K562 (cell line): ENCODE measurements at regions not wholly inside any gene's neighbourhood (a gene's known extent, or its start where the extent isn't known, plus 50 kb on each side); places are given as distances from the start of the nearest gene placed in this dataset.

Experiments
- ATAC-seq: fragments of 200-7000 bp; cut with Tn5 transposase; 3 replicates; pipeline ENCODE4 v1.9.1; 2020; ENCODE audit warnings: moderate library complexity
- BruUV-seq: library from RNA; stranded (reverse); fragments of 400-500 nt; replicated peaks from 2 replicates; lab custom pipeline; 2021; lab: Mats Ljungman, UMichigan
- CTCF ChIA-PET: fragments of 300-600 bp; formaldehyde crosslinking; extraction: SDS; loops from one replicate; lab custom pipeline; 2021; ENCODE audit warnings: low intra/inter-chr PET ratio; lab: Yijun Ruan, JAX
- POLR2A ChIA-PET: fragments of 300-600, 350-650 bp; sonication (Branson Sonifier 250); formaldehyde crosslinking; extraction: SDS; loops from one replicate; lab custom pipeline; 2021; ENCODE audit warnings: antibody characterized with exemption, inconsistent platforms; lab: Yijun Ruan, JAX
- DNase-seq, 4 experiments: peaks; one replicate each; pipeline versions ENCODE4 v3.0.0 to v3.0.0-alpha.2; 2011 to 2018; ENCODE audit warnings: low spot score in 3 of 4, mixed read lengths in 3 of 4; ENCODE audit errors: extremely low read depth in 1 of 4
- FAIRE-seq: peaks from 2 replicates; lab custom pipeline; 2011; peaks lifted over from hg19 to GRCh38; lab: Jason Lieb, UNC
- H2AFZ ChIP-seq: 2 replicates; pipeline ENCODE4 v1.6.0; 2011; ENCODE audit warnings: low read depth, low read length, control low read depth, inconsistent platforms
- H3K27ac ChIP-seq: fragments of 200-600 bp; 3 replicates; pipeline ENCODE4 v1.8.0; 2011; ENCODE audit warnings: low read depth, mild to moderate bottlenecking, control low read depth, inconsistent platforms, low read length, moderate library complexity, mixed read lengths; ENCODE audit errors: extremely low read depth
- H3K27me3 ChIP-seq, 2 experiments: fragments of 300-600 bp in 1 of 2; 2 replicates in 1 of 2; 3 replicates in 1 of 2; pipeline versions ENCODE4 v1.6.0 to v1.8.0; 2011; ENCODE audit warnings: inconsistent platforms in 2 of 2, low read length in 2 of 2, mild to moderate bottlenecking in 1 of 2, mixed read lengths in 1 of 2, moderate library complexity in 1 of 2; ENCODE audit not compliant: control insufficient read depth in 2 of 2, insufficient read depth in 2 of 2
- H3K36me3 ChIP-seq: fragments of 300-600 bp; 3 replicates; pipeline ENCODE4 v1.8.0; 2011; ENCODE audit warnings: mild to moderate bottlenecking, low read length, inconsistent platforms; ENCODE audit not compliant: control insufficient read depth, insufficient read depth
- H3K4me1 ChIP-seq, 2 experiments: fragments of 200-600 bp in 1 of 2; replicated peaks in 1 of 2; 2 replicates in 1 of 2; 3 replicates in 1 of 2; pipeline versions ENCODE4 v1.5.1 to v1.8.0; 2011; ENCODE audit warnings: inconsistent platforms in 2 of 2, low read length in 2 of 2, mild to moderate bottlenecking in 1 of 2, mixed read lengths in 1 of 2, moderate library complexity in 1 of 2; ENCODE audit not compliant: control insufficient read depth in 2 of 2, insufficient read depth in 2 of 2
- H3K4me2 ChIP-seq: 2 replicates; pipeline ENCODE4 v1.6.1; 2011; ENCODE audit warnings: low read length, control low read depth, inconsistent platforms, mixed read lengths; ENCODE audit not compliant: insufficient read depth
- H3K4me3 ChIP-seq: fragments of 200-600 bp; sonication (generic), shearing (Covaris generic); 2 replicates; pipeline ENCODE4 v1.5.1; 2016; ENCODE audit warnings: control low read depth, inconsistent platforms
- H3K79me2 ChIP-seq: fragments of 200-600 bp; 3 replicates; pipeline ENCODE4 v1.8.0; 2011; ENCODE audit warnings: low read length, inconsistent platforms; ENCODE audit not compliant: control insufficient read depth, insufficient read depth
- H3K9ac ChIP-seq, 2 experiments: 2 replicates each; pipeline versions ENCODE4 v1.6.0 to v1.6.1; 2011; ENCODE audit warnings: low read depth in 2 of 2, low read length in 2 of 2, control low read depth in 1 of 2, inconsistent platforms in 1 of 2, mild to moderate bottlenecking in 1 of 2, mixed read lengths in 1 of 2; ENCODE audit not compliant: insufficient read depth in 1 of 2
- H3K9me1 ChIP-seq: one replicate; pipeline ENCODE4 v1.6.0; 2011; ENCODE audit warnings: inconsistent platforms, mild to moderate bottlenecking, low read length, moderate library complexity; ENCODE audit not compliant: control insufficient read depth, insufficient read depth
- H3K9me3 ChIP-seq: replicated peaks from 2 replicates; pipeline ENCODE4 v1.5.1; 2011; ENCODE audit warnings: low read depth, low read length, inconsistent platforms; ENCODE audit not compliant: control insufficient read depth, insufficient read depth
- H4K20me1 ChIP-seq: replicated peaks from 2 replicates; pipeline ENCODE4 v1.6.1; 2011; ENCODE audit warnings: low read length, inconsistent platforms, mixed read lengths; ENCODE audit not compliant: control insufficient read depth, insufficient read depth
- ARID3A ChIP-seq: IDR thresholded peaks from 2 replicates; pipeline ENCODE4 v1.6.1; 2012; ENCODE audit warnings: low read depth, low read length, improper control_type of control experiment, borderline replicate concordance
- BDP1 ChIP-seq: IDR thresholded peaks from 3 replicates; pipeline ENCODE4 v1.6.1; 2011; ENCODE audit not compliant: insufficient read length, insufficient read depth
- HNRNPH1 ChIP-seq: fragments of 200-400 bp; formaldehyde crosslinking; optimal IDR thresholded peaks from 2 replicates; pipeline ENCODE3; 2017; ENCODE audit warnings: low read depth, mild to moderate bottlenecking, low read length, moderate library complexity
- KLF1 ChIP-seq: fragments of 450-650 bp; IDR thresholded peaks from 2 replicates; pipeline ENCODE4 v1.6.1; 2016; ENCODE audit warnings: missing genetic modification characterization, missing compliant biosample characterization
- MTF1 ChIP-seq: fragments of 250-450 bp; sonication (Bioruptor Pico); IDR thresholded peaks from 2 replicates; pipeline ENCODE4 v1.9.0; 2021; ENCODE audit warnings: moderate library complexity, mild to moderate bottlenecking, inconsistent platforms, borderline replicate concordance
- NR0B1 ChIP-seq: fragments of 450-650 bp; IDR thresholded peaks from one replicate; pipeline ENCODE4 v1.6.1; 2018; ENCODE audit warnings: mild to moderate bottlenecking, moderate library complexity; ENCODE audit not compliant: partially characterized antibody
- PCBP2 ChIP-seq: fragments of 200-400 bp; formaldehyde crosslinking; IDR thresholded peaks from 2 replicates; pipeline ENCODE4 v1.6.1; 2018; ENCODE audit warnings: low read length, low read depth, mild to moderate bottlenecking, moderate library complexity; ENCODE audit not compliant: poor library complexity, severe bottlenecking
- RAD21 ChIP-seq, 2 experiments: fragments of 250-450 bp in 1 of 2; fragments of 450-650 bp in 1 of 2; sonication (Bioruptor Pico) in 1 of 2; formaldehyde crosslinking in 1 of 2; IDR thresholded peaks in 1 of 2; conservative IDR thresholded peaks in 1 of 2; 2 replicates each; pipeline versions ENCODE4 v1.4.0 to v1.8.0; 2020 to 2022; ENCODE audit warnings: mild to moderate bottlenecking in 2 of 2, moderate library complexity in 1 of 2
- RBFOX2 ChIP-seq: fragments of 200-400 bp; formaldehyde crosslinking; IDR thresholded peaks from 2 replicates; pipeline ENCODE4 v1.6.1; 2017; ENCODE audit warnings: low read depth, mild to moderate bottlenecking, low read length, moderate library complexity
- THAP12 ChIP-seq: fragments of 250-450 bp; sonication (Bioruptor Pico); IDR thresholded peaks from 2 replicates; pipeline ENCODE4 v1.9.0; 2021; ENCODE audit warnings: mild to moderate bottlenecking, inconsistent platforms
- ZBTB7A ChIP-seq: IDR thresholded peaks from 2 replicates; pipeline ENCODE4 v1.6.1; 2011; ENCODE audit warnings: low read depth, mild to moderate bottlenecking, low read length, moderate library complexity, borderline replicate concordance; ENCODE audit not compliant: control insufficient read depth
- ZNF780A ChIP-seq: fragments of 250-450 bp; sonication (Bioruptor Pico); IDR thresholded peaks from 2 replicates; pipeline ENCODE4 v1.5.0; 2021; ENCODE audit warnings: mild to moderate bottlenecking
- WGBS: fragments of 100-300 bp; shearing (Covaris generic); methylation state at CpG from one replicate; pipeline ENCODE4 v1.1.6; 2016; ENCODE audit warnings: low coverage, mixed read lengths; ENCODE audit not compliant: insufficient coverage; ENCODE audit errors: missing lambda C conversion rate; 5-methylcytosine and 5-hydroxymethylcytosine counted together
- in situ Hi-C: fragments of 300-500 bp; cut with MboI; formaldehyde crosslinking; loops from 4 replicates; pipeline ENCODE4 v1.15.0; 2018; ENCODE audit warnings: inconsistent platforms, mixed read lengths
- intact Hi-C: fragments of 100-400 bp; cut with micrococcal nuclease; formaldehyde crosslinking; loops from 2 replicates; pipeline ENCODE4 v1.14.2; 2022
- TF ChIP-seq, protein P1 (sequence below), 2 experiments: fragments of 250-450 bp in 1 of 2; fragments of 450-650 bp in 1 of 2; sonication (Bioruptor Pico) in 1 of 2; IDR thresholded peaks; 2 replicates each; pipeline versions ENCODE4 v1.6.1 to v1.8.0; 2016 to 2021; ENCODE audit warnings: mild to moderate bottlenecking in 2 of 2, moderate library complexity in 2 of 2, missing compliant biosample characterization in 1 of 2, missing genetic modification characterization in 1 of 2
- TF ChIP-seq, protein P2 (sequence below): fragments of 250-450 bp; sonication (Bioruptor Pico); IDR thresholded peaks from 2 replicates; pipeline ENCODE4 v1.8.0; 2022; ENCODE audit warnings: moderate library complexity, mild to moderate bottlenecking, inconsistent platforms

GRCh38 chr3:98701071-98701675 is 62.0 kb upstream of the ST3GAL6 start:
- POLR2A ChIA-PET: no interaction called here
- TF ChIP-seq KLF1 (tag) (no peak), ZBTB7A (no peak), ARID3A (no peak), MTF1 (CRISPR knock-in tag) (no peak), BDP1 (no peak), RAD21 (CRISPR knock-in tag; conservative IDR thresholded peaks at IDR 0.05 in 1 of 2, IDR thresholded peaks at IDR 0.05 in 1 of 2) (no peak), ZNF780A (CRISPR knock-in tag) (no peak), THAP12 (CRISPR knock-in tag) (no peak), HNRNPH1 (no peak), NR0B1 (no peak), PCBP2 (no peak), RBFOX2 (no peak)
- TF ChIP-seq, protein P1, sequence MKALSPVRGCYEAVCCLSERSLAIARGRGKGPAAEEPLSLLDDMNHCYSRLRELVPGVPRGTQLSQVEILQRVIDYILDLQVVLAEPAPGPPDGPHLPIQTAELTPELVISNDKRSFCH (CRISPR knock-in tag; IDR thresholded peaks at IDR 0.05): no peak
- TF ChIP-seq, protein P1 (tag; IDR thresholded peaks at IDR 0.05): no peak
- TF ChIP-seq, protein P2, sequence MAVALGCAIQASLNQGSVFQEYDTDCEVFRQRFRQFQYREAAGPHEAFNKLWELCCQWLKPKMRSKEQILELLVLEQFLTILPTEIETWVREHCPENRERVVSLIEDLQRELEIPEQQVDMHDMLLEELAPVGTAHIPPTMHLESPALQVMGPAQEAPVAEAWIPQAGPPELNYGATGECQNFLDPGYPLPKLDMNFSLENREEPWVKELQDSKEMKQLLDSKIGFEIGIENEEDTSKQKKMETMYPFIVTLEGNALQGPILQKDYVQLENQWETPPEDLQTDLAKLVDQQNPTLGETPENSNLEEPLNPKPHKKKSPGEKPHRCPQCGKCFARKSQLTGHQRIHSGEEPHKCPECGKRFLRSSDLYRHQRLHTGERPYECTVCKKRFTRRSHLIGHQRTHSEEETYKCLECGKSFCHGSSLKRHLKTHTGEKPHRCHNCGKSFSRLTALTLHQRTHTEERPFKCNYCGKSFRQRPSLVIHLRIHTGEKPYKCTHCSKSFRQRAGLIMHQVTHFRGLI (CRISPR knock-in tag): no peak

More at GRCh38 chr3:98701071-98701675, 62.0 kb upstream of the ST3GAL6 start:
- Histone ChIP-seq H3K4me3 (no peak overlapping the region), H3K36me3 (no peaks in the 10 kb centered on the region), H4K20me1 (no peaks in the 10 kb centered on the region), H3K4me2 (no peak overlapping the region), H3K9ac (no peak overlapping the region), H3K79me2 (no peaks in the 10 kb centered on the region), H3K27ac (no peak overlapping the region), H3K9me3 (no peaks in the 10 kb centered on the region), H3K27me3 (no peaks in the 10 kb centered on the region), H3K4me1 (no peaks in the 10 kb centered on the region), H2AFZ (no peak overlapping the region), H3K9me1 (no peaks in the 10 kb centered on the region)
- 0% methylated on average over 2 of the region's 2 CpGs for WGBS
- no peak for ATAC-seq
- no TSS peak for BruUV-seq
- CTCF ChIA-PET: no interaction called here
- FAIRE-seq: no peak
- in situ Hi-C loops: no loop called here
- DNase-seq: no peak
- intact Hi-C loops: no loop called here
